ENCODE measurements at regions not wholly inside any gene's neighbourhood (a gene's known extent, or its start where the extent isn't known, plus 50 kb on each side); places are given as distances from the start of the nearest gene placed in this dataset.
A peak's percentile ranks its signal among the peaks of the same experiment; 100 is the strongest.

- TF ChIP-seq CTCF (IDR thresholded peaks at IDR 0.05; ENCODE audit: low read depth, low read length), result no peak
- DNase-seq (ENCODE audit: extremely low read depth, low read depth), result no peak
Observed at GRCh38 chr4:89416960-89417359, 109.4 kb upstream of the GPRIN3 start.

DNA sequence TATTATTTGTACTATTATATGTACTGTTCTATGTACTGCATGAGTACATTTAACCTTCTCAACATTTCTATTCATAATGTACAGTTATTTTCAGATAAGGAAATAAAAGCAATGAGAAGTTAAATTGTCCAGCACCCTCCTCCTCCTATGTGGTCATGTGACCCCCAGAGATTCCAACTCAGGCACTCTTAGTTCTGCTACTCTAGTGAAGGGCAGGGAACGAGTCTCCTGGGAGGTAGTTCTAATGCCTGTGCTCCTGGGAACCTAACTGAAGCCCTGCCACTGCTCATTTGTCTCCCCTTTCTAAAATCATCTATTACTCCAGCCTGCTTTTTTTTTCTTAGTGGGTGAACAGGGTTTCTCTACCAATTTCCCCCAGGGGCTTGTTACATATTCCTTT is 105.9 kb upstream of the GPRIN3 start:
- no peak for DNase-seq (ENCODE audit: extremely low read depth, low read depth)
- no peak for TF ChIP-seq CTCF (IDR thresholded peaks at IDR 0.05; ENCODE audit: low read depth, low read length)

DNA sequence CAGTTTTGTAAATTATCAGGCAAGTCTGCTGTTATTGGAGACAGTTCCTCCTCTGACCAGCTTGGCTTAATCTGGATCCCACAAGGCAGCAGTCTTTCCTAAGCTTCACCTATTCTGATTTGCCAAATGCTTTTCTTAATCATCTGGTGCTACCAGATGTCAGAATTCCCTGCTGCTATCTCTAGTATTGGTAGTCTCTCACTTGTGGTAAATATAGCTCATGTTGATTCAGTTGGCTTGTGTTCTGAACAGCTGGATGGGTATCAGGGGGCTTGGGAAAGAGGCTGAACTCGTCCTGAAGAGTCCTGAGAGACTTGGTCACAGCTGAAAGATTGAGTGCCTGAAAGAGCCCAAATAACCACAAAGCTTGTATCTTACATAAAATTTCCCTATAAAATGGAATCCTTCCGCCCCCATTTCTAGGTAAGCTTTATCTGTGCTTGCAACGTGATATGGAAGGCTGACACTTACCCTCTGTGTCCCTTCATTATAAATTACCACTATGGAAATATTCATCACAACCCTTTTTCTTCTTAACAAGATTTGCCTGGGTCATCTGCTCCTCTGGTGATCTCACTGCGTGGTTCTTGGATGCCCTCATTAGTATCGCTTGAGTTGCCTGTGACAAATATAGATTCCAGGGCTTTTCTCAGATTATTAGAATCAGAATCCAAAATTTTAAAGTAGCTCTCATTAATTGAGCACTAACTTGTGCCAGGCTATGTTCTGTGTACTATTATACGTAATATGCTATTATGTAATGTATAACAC is 104.1 kb upstream of the GPRIN3 start:
- no peak for DNase-seq (ENCODE audit: extremely low read depth, low read depth)
- TF ChIP-seq CTCF (IDR thresholded peaks at IDR 0.05; ENCODE audit: low read depth, low read length), result no peak

GRCh38 chr4:89410687-89411086 is 103.1 kb upstream of the GPRIN3 start:
- no peak for TF ChIP-seq CTCF (IDR thresholded peaks at IDR 0.05; ENCODE audit: low read depth, low read length)
- peak; percentile 3 for DNase-seq (ENCODE audit: extremely low read depth, low read depth)

- TF ChIP-seq CTCF (IDR thresholded peaks at IDR 0.05; ENCODE audit: low read depth, low read length), result no peak
- no peak for DNase-seq (ENCODE audit: extremely low read depth, low read depth)
Observed at GRCh38 chr4:89404530-89404929, 96.9 kb upstream of the GPRIN3 start.

DNA sequence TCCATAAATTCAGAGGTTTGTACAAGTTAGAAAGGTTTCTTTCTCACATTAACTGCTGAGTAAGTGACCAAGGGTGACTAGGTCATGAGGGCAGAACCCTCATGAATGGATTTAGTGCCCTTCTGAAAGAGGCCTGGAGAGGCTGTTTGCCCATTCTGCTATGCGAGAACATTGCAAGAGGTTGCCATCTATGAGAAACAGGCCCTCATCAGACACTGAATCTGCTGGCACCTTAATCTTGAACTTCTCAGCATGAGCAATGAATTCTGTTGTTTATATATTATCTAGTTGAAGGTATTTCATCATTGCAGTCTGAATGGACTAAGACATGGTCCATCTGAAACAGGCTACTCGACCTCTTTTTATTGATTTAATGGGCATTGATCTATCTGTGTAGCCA is 96.2 kb upstream of the GPRIN3 start:
- no peak for TF ChIP-seq CTCF (IDR thresholded peaks at IDR 0.05; ENCODE audit: low read depth, low read length)
- DNase-seq (ENCODE audit: extremely low read depth, low read depth), result no peak

DNA sequence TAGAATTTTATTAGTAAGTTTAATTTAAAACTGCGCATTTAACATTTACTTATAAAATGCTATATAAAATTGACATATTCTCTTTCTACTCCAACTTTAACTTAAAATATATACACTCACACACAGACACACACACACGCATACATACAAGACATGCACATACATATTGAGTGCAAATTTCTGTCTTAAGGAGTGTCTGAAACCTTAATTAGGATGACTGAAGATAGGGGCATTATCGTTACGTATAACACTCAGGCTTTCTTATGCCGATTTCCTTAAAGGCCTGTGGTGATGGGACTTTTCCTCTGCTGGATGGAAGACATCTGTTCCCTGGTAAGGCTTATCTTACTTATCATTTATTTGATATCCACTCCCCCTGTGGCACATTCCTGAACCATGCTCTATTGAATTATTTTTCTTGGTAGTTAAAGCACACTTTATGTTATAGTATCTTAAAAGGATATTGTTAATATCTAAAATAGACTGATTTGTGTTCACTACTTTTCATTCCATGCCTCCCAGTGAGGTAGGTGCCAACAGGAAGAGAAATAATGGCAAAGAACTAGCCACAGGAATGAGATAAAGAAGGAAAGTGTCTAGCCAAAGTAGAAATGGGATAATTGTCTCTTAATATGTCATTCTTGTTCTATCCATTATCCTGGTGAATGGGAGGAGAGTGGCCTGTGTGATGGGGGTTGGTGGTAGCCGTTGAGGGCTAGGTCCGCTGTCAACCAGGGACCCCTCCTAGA is 92.9 kb upstream of the GPRIN3 start:
- DNase-seq (ENCODE audit: extremely low read depth, low read depth), result no peak
- no peak for TF ChIP-seq CTCF (IDR thresholded peaks at IDR 0.05; ENCODE audit: low read depth, low read length)
